HCT116 (cell line): ENCODE measurements at regions not wholly inside any gene's neighbourhood (a gene's known extent, or its start where the extent isn't known, plus 50 kb on each side); places are given as distances from the start of the nearest gene placed in this dataset.
"Not testable (repeated sequence)": the region's sequence is repeated elsewhere in the genome, so short reads cannot be mapped to it uniquely, and the experiment has no call there.

Experiments
- ATAC-seq: fragments of 200-7000 bp; cut with Tn5 transposase; 2 replicates; pipeline ENCODE4 v1.9.1; 2020; ENCODE audit warnings: mild to moderate bottlenecking, moderate library complexity
- BruUV-seq: library from RNA; stranded (reverse); fragments of 400-500 nt; replicated peaks from 2 replicates; lab custom pipeline; 2021; lab: Mats Ljungman, UMichigan
- CTCF ChIA-PET: fragments of 300-600 bp; sonication (Branson Sonifier 250); formaldehyde crosslinking; loops from one replicate; lab custom pipeline; 2021; ENCODE audit warnings: antibody characterized with exemption; lab: Charles Lee
- POLR2A ChIA-PET: fragments of 300-600, 350-600 bp; sonication (Branson Sonifier 250); formaldehyde crosslinking; loops from one replicate; lab custom pipeline; 2021; ENCODE audit warnings: antibody characterized with exemption; lab: Charles Lee
- RAD21 ChIA-PET, 2 experiments: fragments of 300-600 bp; sonication (Branson Sonifier 250); formaldehyde crosslinking; loops; one replicate each; lab custom pipeline; 2023; ENCODE audit warnings: low total read pairs in 2 of 2; ENCODE audit not compliant: uncharacterized antibody in 2 of 2, unreplicated experiment in 2 of 2, low non-redundant PET in 1 of 2; lab: Charles Lee
- DNase-seq: peaks from one replicate; pipeline ENCODE4 v3.0.0-alpha.2; 2010; ENCODE audit warnings: low read depth, low spot score
- H2AFZ ChIP-seq: fragments of 200-600 bp; shearing (Covaris generic), sonication (generic); 2 replicates; pipeline ENCODE4 v1.6.1; 2017; ENCODE audit warnings: low read depth, mixed run types, mixed read lengths, antibody characterized with exemption, low read length; ENCODE audit not compliant: poor library complexity, severe bottlenecking
- H3K27ac ChIP-seq: 2 replicates; pipeline ENCODE4 v1.5.1; 2012; ENCODE audit warnings: low read depth, low read length
- H3K27me3 ChIP-seq: fragments of 200-600 bp; sonication (generic); 2 replicates; pipeline ENCODE4 v1.6.1; 2016; ENCODE audit warnings: mixed run types, low read length, mixed read lengths; ENCODE audit not compliant: insufficient read depth
- H3K36me3 ChIP-seq, 2 experiments: fragments of 200-500 bp in 1 of 2; fragments of 200-600 bp in 1 of 2; sonication (Bioruptor generic) in 1 of 2; sonication (generic) in 1 of 2; 2 replicates each; pipeline versions ENCODE4 v1.5.1 to v1.6.1; 2014 to 2016; ENCODE audit warnings: low read length in 2 of 2, inconsistent platforms in 1 of 2, mixed read lengths in 1 of 2, mixed run types in 1 of 2; ENCODE audit not compliant: insufficient read depth in 2 of 2, control insufficient read depth in 1 of 2
- H3K4me1 ChIP-seq, 2 experiments: fragments of 200-600 bp in 1 of 2; sonication (generic) in 1 of 2; 2 replicates each; pipeline versions ENCODE4 v1.5.1 to v1.6.1; 2012 to 2017; ENCODE audit warnings: low read length in 2 of 2, inconsistent platforms in 1 of 2, mild to moderate bottlenecking in 1 of 2, mixed read lengths in 1 of 2, mixed run types in 1 of 2, moderate library complexity in 1 of 2; ENCODE audit not compliant: insufficient read depth in 2 of 2, control insufficient read depth in 1 of 2
- H3K4me2 ChIP-seq: fragments of 200-600 bp; sonication (generic); 2 replicates; pipeline ENCODE4 v1.6.1; 2017; ENCODE audit warnings: mixed run types, low read length, mixed read lengths
- H3K4me3 ChIP-seq, 2 experiments: fragments of 200-600 bp in 1 of 2; sonication (generic) in 1 of 2; replicated peaks in 1 of 2; 2 replicates each; pipeline ENCODE4 v1.5.1; 2011 to 2016; ENCODE audit warnings: low read length in 2 of 2, control low read depth in 1 of 2, low read depth in 1 of 2, mild to moderate bottlenecking in 1 of 2, mixed read lengths in 1 of 2, mixed run types in 1 of 2
- H3K79me2 ChIP-seq: fragments of 200-600 bp; sonication (generic); 2 replicates; pipeline ENCODE4 v1.6.1; 2017; ENCODE audit warnings: mild to moderate bottlenecking, mixed run types, low read length, moderate library complexity, mixed read lengths; ENCODE audit not compliant: insufficient read depth
- H3K9ac ChIP-seq: fragments of 200-600 bp; sonication (generic); 2 replicates; pipeline ENCODE4 v1.6.1; 2016; ENCODE audit warnings: low read length, mixed read lengths
- H3K9me2 ChIP-seq: fragments of 200-600 bp; sonication (generic), shearing (Covaris generic); 2 replicates; pipeline ENCODE4 v1.6.1; 2017; ENCODE audit warnings: mixed run types, mild to moderate bottlenecking, moderate library complexity; ENCODE audit not compliant: insufficient read depth
- H3K9me3 ChIP-seq, 2 experiments: fragments of 200-500 bp in 1 of 2; fragments of 200-600 bp in 1 of 2; sonication (Bioruptor generic) in 1 of 2; sonication (generic) in 1 of 2; 2 replicates each; pipeline ENCODE4 v1.6.1; 2014 to 2017; ENCODE audit warnings: low read length in 2 of 2, mixed read lengths in 2 of 2, inconsistent platforms in 1 of 2, low read depth in 1 of 2, mild to moderate bottlenecking in 1 of 2, mixed run types in 1 of 2, moderate library complexity in 1 of 2; ENCODE audit not compliant: control insufficient read depth in 1 of 2, insufficient read depth in 1 of 2
- H4K20me1 ChIP-seq: fragments of 200-600 bp; sonication (generic), shearing (Covaris generic); 2 replicates; pipeline ENCODE4 v1.6.1; 2017; ENCODE audit warnings: mixed run types, mild to moderate bottlenecking, moderate library complexity; ENCODE audit not compliant: insufficient read depth
- CBX3 ChIP-seq: IDR thresholded peaks from 2 replicates; pipeline ENCODE4 v1.6.1; 2012; ENCODE audit warnings: low read depth
- EZH2 ChIP-seq: fragments of 200-600 bp; sonication (generic); IDR thresholded peaks from 2 replicates; pipeline ENCODE4 v1.6.1; 2017; ENCODE audit warnings: antibody characterized with exemption, mixed run types
- JUND ChIP-seq: IDR thresholded peaks from 2 replicates; pipeline ENCODE4 v1.6.1; 2012
- RAD21 ChIP-seq: IDR thresholded peaks from 2 replicates; pipeline ENCODE4 v1.6.1; 2012; ENCODE audit warnings: low read depth, mild to moderate bottlenecking
- SRF ChIP-seq: IDR thresholded peaks from 2 replicates; pipeline ENCODE4 v1.6.1; 2012; ENCODE audit warnings: low read depth
- YY1 ChIP-seq: IDR thresholded peaks from 2 replicates; pipeline ENCODE4 v1.6.1; 2011; ENCODE audit warnings: low read length, low read depth, moderate library complexity, mild to moderate bottlenecking; ENCODE audit not compliant: insufficient replicate concordance; ENCODE audit errors: extremely low read depth
- intact Hi-C: fragments of 100-400 bp; cut with micrococcal nuclease; formaldehyde crosslinking; loops from 2 replicates; pipeline ENCODE4 v1.10.0; 2022
- TF ChIP-seq, protein P1 (sequence below): IDR thresholded peaks from 2 replicates; pipeline ENCODE4 v1.6.1; 2011; ENCODE audit warnings: mild to moderate bottlenecking, low read length, moderate library complexity; ENCODE audit not compliant: insufficient replicate concordance; ENCODE audit errors: extremely low read depth
- TF ChIP-seq, protein P2 (sequence below), 3 experiments: fragments of 200-600 bp in 1 of 3; sonication (generic) in 1 of 3; IDR thresholded peaks in 2 of 3; conservative IDR thresholded peaks in 1 of 3; 2 replicates each; pipeline ENCODE4 v1.5.1; 2012 to 2017; ENCODE audit warnings: low read depth in 2 of 3, low read length in 2 of 3, antibody characterized with exemption in 1 of 3, borderline replicate concordance in 1 of 3, control low read depth in 1 of 3, mild to moderate bottlenecking in 1 of 3, mixed read lengths in 1 of 3, mixed run types in 1 of 3, moderate library complexity in 1 of 3; ENCODE audit not compliant: insufficient read depth in 1 of 3
- TF ChIP-seq, protein P3 (sequence below): IDR thresholded peaks from 2 replicates; pipeline ENCODE4 v1.6.1; 2012

DNA sequence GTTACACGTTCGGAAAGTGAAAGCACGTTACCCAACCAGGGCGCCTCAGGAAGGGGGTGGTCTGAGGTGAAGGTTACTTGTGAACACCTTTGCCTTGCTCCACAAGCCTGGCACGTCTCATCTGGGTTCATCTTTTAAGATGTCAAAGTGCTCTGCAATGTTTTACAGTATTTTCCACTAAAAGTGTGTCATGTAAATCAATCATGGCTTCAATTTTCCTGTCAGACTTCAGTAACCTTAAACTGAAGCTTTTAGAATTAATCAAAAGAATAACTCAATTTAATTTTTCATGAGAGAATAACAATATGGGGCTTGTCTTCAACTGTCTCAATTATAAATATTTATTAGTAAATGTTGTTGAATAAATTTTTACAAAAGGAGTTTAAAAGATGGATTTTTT is 93.3 kb upstream of the FANCL start:
- no TSS peak for BruUV-seq
- ChIA-PET POLR2A (no interaction called here), RAD21 (no interaction called here), CTCF (no interaction called here)
- Histone ChIP-seq H3K9ac (no peak overlapping the region), H3K27ac (no peak overlapping the region), H2AFZ (no peak overlapping the region), H3K9me3 (no peaks in the 10 kb centered on the region), H3K4me2 (no peak overlapping the region), H3K4me3 (no peak overlapping the region), H3K9me2 (no peaks in the 10 kb centered on the region), H3K27me3 (no peaks in the 10 kb centered on the region), H3K79me2 (no peaks in the 10 kb centered on the region), H3K36me3 (no peaks in the 10 kb centered on the region), H4K20me1 (no peaks in the 10 kb centered on the region), H3K4me1 (no peaks in the 10 kb centered on the region)
- TF ChIP-seq SRF: no peak
- no peak for TF ChIP-seq YY1
- DNase-seq: no peak
- intact Hi-C loops: no loop called here
- no peak for ATAC-seq

DNA sequence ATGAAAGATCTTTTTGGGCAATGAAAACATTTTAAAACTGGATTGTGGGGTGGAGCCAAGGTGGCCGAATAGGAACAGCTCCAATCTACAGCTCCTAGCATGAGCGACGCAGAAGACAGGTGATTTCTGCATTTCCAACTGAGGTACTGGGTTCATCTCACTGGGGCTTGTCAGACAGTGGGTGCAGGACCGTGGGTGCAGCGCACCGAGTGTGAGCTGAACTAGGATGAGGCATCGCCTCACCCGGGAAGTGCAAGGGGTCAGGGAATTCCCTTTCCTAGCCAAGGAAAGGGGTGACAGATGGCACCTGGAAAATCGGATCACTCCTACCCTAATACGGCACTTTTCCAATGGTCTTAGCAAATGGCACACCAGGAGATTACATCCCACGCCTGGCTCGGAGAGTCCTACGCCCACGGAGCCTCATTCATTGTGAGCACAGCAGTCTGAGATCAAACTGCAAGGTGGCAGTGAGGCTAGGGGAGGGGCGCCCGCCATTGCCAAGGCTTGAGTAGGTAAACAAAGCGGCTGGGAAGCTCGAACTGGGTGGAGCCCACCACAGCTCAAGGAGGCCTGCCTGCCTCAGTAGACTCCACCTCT is 84.3 kb upstream of the FANCL start:
- H3K27me3 ChIP-seq, H3K27ac ChIP-seq, H3K9me3 ChIP-seq, H2AFZ ChIP-seq, RAD21 ChIA-PET, CTCF ChIA-PET, intact Hi-C loops, DNase-seq, H3K9me2 ChIP-seq, H3K4me2 ChIP-seq, BruUV-seq, POLR2A ChIA-PET, H3K9ac ChIP-seq, ATAC-seq, H3K4me3 ChIP-seq, H3K36me3 ChIP-seq, H4K20me1 ChIP-seq, H3K79me2 ChIP-seq, H3K4me1 ChIP-seq: not testable (repeated sequence)

DNA sequence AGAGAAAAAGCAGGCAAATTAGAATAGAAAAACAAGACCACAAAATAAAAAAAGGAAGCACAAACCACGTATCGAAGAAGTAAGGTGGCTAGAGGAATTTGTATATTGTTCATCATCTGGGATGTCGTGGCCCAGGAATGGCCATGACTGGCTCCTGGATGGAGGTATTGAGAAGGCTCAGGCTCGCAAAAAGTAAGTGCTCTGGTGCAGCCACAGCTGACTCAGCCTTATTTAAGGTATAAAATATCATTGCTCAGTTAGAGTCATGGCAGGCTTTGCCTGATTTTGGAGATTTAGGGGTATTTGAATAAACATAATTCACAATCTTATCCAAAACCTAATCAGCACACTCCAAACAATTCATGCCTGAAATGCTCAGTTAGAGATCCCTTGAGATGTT is 78.4 kb upstream of the FANCL start:
- H3K4me1 ChIP-seq: no peaks in the 10 kb centered on the region
- ChIA-PET CTCF (no interaction called here), POLR2A (no interaction called here), RAD21 (no interaction called here)
- no peak overlapping the region for H3K4me2 ChIP-seq
- no peak overlapping the region for H3K4me3 ChIP-seq
- ATAC-seq (no peak), DNase-seq (no peak)
- H3K36me3 ChIP-seq: no peaks in the 10 kb centered on the region
- no peaks in the 10 kb centered on the region for H4K20me1 ChIP-seq
- no peaks in the 10 kb centered on the region for H3K27me3 ChIP-seq
- BruUV-seq: no TSS peak
- no peak overlapping the region for H3K27ac ChIP-seq
- no peak overlapping the region for H3K9ac ChIP-seq
- no peaks in the 10 kb centered on the region for H3K9me3 ChIP-seq
- intact Hi-C loops: no loop called here
- no peak overlapping the region for H2AFZ ChIP-seq
- no peaks in the 10 kb centered on the region for H3K9me2 ChIP-seq
- H3K79me2 ChIP-seq: no peaks in the 10 kb centered on the region
- TF ChIP-seq CBX3: no peak
- TF ChIP-seq, protein P1, sequence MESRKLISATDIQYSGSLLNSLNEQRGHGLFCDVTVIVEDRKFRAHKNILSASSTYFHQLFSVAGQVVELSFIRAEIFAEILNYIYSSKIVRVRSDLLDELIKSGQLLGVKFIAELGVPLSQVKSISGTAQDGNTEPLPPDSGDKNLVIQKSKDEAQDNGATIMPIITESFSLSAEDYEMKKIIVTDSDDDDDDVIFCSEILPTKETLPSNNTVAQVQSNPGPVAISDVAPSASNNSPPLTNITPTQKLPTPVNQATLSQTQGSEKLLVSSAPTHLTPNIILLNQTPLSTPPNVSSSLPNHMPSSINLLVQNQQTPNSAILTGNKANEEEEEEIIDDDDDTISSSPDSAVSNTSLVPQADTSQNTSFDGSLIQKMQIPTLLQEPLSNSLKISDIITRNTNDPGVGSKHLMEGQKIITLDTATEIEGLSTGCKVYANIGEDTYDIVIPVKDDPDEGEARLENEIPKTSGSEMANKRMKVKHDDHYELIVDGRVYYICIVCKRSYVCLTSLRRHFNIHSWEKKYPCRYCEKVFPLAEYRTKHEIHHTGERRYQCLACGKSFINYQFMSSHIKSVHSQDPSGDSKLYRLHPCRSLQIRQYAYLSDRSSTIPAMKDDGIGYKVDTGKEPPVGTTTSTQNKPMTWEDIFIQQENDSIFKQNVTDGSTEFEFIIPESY: no peak
- no peak for TF ChIP-seq SRF
- TF ChIP-seq, protein P2, sequence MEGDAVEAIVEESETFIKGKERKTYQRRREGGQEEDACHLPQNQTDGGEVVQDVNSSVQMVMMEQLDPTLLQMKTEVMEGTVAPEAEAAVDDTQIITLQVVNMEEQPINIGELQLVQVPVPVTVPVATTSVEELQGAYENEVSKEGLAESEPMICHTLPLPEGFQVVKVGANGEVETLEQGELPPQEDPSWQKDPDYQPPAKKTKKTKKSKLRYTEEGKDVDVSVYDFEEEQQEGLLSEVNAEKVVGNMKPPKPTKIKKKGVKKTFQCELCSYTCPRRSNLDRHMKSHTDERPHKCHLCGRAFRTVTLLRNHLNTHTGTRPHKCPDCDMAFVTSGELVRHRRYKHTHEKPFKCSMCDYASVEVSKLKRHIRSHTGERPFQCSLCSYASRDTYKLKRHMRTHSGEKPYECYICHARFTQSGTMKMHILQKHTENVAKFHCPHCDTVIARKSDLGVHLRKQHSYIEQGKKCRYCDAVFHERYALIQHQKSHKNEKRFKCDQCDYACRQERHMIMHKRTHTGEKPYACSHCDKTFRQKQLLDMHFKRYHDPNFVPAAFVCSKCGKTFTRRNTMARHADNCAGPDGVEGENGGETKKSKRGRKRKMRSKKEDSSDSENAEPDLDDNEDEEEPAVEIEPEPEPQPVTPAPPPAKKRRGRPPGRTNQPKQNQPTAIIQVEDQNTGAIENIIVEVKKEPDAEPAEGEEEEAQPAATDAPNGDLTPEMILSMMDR (IDR thresholded peaks at IDR 0.05 in 2 of 3, conservative IDR thresholded peaks at IDR 0.05 in 1 of 3; ENCODE audit: borderline replicate concordance in 1 of 3, insufficient read depth in 1 of 3, low read depth in 2 of 3, low read length in 2 of 3): no peak
- no peak for TF ChIP-seq EZH2
- TF ChIP-seq, protein P3, sequence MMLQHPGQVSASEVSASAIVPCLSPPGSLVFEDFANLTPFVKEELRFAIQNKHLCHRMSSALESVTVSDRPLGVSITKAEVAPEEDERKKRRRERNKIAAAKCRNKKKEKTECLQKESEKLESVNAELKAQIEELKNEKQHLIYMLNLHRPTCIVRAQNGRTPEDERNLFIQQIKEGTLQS: no peak
- no peak for TF ChIP-seq RAD21
- no peak for TF ChIP-seq JUND
